ENCODE measurements at regions not wholly inside any gene's neighbourhood (a gene's known extent, or its start where the extent isn't known, plus 50 kb on each side); places are given as distances from the start of the nearest gene placed in this dataset.

DNA sequence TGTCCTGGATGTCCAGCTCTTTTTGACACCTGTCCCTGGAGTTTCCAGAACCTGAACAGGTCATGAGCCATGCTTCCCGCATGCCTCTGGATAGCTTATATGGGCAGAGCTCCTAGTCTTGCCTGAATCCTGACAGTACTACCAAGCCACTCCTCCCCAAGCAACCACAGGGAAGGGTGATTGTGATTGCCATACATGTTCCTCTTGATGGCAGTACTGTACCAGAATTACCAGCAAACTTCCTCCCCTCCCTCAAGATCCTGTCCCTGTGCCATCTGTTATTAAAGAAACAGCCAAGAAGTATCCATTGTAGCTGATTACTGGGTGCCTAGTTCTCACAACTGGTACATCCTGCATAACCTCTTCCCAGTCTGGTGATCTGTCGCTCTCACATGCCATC, 264.3 kb upstream of the AGTR2 start:
- Histone ChIP-seq H3K4me3 (no peak overlapping the region), H3K4me1 (no peaks in the 10 kb centered on the region), H3K36me3 (no peaks in the 10 kb centered on the region), H3K27ac (no peak overlapping the region), H3K27me3 (peaks cover 0 to 14% of the 10 kb centered on the region in 2 donors), H3K9me3 (no peaks in the 10 kb centered on the region)
- intact Hi-C loops (cut with DNase I) = no loop called here
- no peak for DNase-seq
- ATAC-seq = no peak
- TF ChIP-seq, protein P1, sequence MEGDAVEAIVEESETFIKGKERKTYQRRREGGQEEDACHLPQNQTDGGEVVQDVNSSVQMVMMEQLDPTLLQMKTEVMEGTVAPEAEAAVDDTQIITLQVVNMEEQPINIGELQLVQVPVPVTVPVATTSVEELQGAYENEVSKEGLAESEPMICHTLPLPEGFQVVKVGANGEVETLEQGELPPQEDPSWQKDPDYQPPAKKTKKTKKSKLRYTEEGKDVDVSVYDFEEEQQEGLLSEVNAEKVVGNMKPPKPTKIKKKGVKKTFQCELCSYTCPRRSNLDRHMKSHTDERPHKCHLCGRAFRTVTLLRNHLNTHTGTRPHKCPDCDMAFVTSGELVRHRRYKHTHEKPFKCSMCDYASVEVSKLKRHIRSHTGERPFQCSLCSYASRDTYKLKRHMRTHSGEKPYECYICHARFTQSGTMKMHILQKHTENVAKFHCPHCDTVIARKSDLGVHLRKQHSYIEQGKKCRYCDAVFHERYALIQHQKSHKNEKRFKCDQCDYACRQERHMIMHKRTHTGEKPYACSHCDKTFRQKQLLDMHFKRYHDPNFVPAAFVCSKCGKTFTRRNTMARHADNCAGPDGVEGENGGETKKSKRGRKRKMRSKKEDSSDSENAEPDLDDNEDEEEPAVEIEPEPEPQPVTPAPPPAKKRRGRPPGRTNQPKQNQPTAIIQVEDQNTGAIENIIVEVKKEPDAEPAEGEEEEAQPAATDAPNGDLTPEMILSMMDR (IDR thresholded peaks at IDR 0.05) = no peak

DNA sequence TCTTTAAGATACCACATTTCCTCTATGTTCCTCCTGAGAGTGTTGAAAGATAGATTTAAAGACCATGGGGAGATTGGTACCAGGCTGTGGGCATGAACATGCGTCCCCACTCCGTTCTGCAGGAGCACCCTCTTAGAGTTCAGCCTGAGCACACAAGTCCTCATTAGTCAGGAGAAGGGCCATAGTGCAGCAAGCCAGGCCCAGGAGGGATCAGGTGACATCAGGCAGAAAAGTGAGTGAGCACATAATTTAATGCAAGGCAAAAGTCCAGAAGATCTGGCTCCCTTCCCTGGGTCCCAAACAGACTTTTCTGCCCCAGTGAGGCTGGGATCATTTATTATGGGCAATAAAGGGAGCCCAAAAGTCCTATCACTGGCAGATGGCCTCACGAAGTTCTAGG, 263.7 kb upstream of the AGTR2 start:
- peaks cover 0 to 14% of the 10 kb centered on the region in 2 donors for H3K27me3 ChIP-seq

DNA sequence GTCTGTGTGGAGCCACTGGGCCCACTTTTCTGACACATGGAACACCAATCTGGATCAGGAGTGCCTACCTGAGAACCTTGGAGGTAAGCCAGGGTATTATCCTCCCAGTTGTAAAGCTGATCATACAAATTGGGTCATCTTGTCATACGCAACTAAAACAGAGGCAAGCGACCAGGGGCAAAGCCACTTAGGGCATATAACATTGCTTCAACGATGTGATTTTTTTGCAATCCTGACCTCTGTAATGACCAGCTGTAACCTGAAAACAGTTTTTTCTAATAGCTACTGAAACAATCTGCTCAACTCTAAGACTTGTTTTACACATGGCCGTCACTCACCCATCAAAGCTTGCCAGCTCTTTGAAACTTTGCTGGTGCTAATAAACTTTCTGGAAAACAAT, 261.5 kb upstream of the AGTR2 start:
- ATAC-seq = no peak
- H3K27ac ChIP-seq = no peak overlapping the region
- intact Hi-C loops (cut with DNase I) = no loop called here
- H3K4me1 ChIP-seq = no peaks in the 10 kb centered on the region
- TF ChIP-seq, protein P1 (IDR thresholded peaks at IDR 0.05) = no peak
- DNase-seq = no peak
- H3K27me3 ChIP-seq = peaks cover 0 to 14% of the 10 kb centered on the region in 2 donors
- no peak overlapping the region for H3K4me3 ChIP-seq
- no peaks in the 10 kb centered on the region for H3K36me3 ChIP-seq
- no peaks in the 10 kb centered on the region for H3K9me3 ChIP-seq

More for the DNA sequence above, 263.7 kb upstream of the AGTR2 start:
- intact Hi-C loops (cut with DNase I) = no loop called here
- DNase-seq (no peak), ATAC-seq (no peak)
- no peaks in the 10 kb centered on the region for H3K9me3 ChIP-seq
- H3K27ac ChIP-seq = no peak overlapping the region
- TF ChIP-seq, protein P1 (IDR thresholded peaks at IDR 0.05) = no peak
- H3K4me1 ChIP-seq = no peaks in the 10 kb centered on the region
- H3K4me3 ChIP-seq = no peak overlapping the region
- no peaks in the 10 kb centered on the region for H3K36me3 ChIP-seq

DNA sequence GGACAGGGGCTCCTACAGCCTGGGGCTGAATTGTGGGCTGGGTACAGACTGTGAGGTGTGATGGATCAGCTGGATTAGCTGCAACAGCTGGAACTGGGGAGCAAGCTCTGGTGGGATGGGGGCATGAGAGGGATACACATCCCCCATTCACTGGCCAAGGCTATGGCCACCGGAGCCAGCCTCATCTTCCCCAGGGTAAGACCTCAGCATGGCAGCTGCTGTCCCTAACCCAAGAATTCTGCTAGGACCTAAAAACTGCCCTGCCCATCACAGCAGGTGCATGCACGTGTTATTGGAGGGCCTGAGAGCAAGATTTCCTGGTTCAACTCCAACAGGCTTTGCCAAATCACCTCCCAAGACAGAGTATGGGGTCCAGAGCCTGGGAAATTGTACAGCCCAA, 258.6 kb upstream of the AGTR2 start:
- no peak for ATAC-seq

DNA sequence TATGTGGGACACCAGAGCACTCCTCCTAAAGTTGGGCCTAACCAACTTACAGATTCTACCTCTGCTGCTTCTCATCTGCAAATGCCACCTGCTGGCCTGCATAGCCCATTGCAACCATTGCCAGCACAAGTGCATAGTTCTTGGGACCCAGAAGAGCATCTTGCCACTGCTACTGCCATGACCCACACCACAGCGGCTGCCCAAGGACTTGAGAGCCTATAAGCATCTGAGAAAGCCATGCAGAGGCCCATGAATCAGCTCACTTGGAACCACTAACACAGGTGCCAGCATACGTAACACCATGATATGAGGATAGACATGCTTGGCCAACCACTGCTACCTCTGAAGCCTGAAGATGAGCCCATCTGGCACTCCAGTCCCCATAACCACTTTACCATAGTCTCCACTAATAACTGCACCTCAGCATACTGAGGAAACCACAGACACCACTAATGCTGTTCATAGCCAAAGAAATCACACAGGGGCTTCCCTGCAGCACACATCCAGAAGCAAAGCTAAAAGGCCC, 258.1 kb upstream of the AGTR2 start:
- peaks cover 0 to 7% of the 10 kb centered on the region in 2 donors for H3K27me3 ChIP-seq
- peak; percentile 19 for ATAC-seq
- H3K4me3 ChIP-seq = no peak overlapping the region
- TF ChIP-seq, protein P1 (IDR thresholded peaks at IDR 0.05) = no peak
- H3K36me3 ChIP-seq = no peaks in the 10 kb centered on the region
- no peaks in the 10 kb centered on the region for H3K9me3 ChIP-seq
- no peaks in the 10 kb centered on the region for H3K4me1 ChIP-seq
- H3K27ac ChIP-seq = no peak overlapping the region
- intact Hi-C loops (cut with DNase I) = no loop called here
- DNase-seq = no peak

More for the DNA sequence above, 258.6 kb upstream of the AGTR2 start:
- no peak for DNase-seq
- intact Hi-C loops (cut with DNase I) = no loop called here
- H3K36me3 ChIP-seq = no peaks in the 10 kb centered on the region
- H3K27me3 ChIP-seq = peaks cover 0 to 7% of the 10 kb centered on the region in 2 donors
- TF ChIP-seq, protein P1 (IDR thresholded peaks at IDR 0.05) = no peak
- H3K4me3 ChIP-seq = no peak overlapping the region
- H3K4me1 ChIP-seq = no peaks in the 10 kb centered on the region
- no peaks in the 10 kb centered on the region for H3K9me3 ChIP-seq
- no peak overlapping the region for H3K27ac ChIP-seq
